K562 (cell line): ENCODE measurements at regions not wholly inside any gene's neighbourhood (a gene's known extent, or its start where the extent isn't known, plus 50 kb on each side); places are given as distances from the start of the nearest gene placed in this dataset.

Experiments
- CBX1 ChIP-seq: sonication (generic); IDR thresholded peaks from 2 replicates; pipeline ENCODE4 v1.6.1; 2016; ENCODE audit warnings: antibody characterized with exemption, low read depth, mild to moderate bottlenecking
- CREM ChIP-seq: IDR thresholded peaks from 2 replicates; pipeline ENCODE4 v1.6.1; 2014; ENCODE audit warnings: antibody characterized with exemption, low read depth
- DMBX1 ChIP-seq: fragments of 250-450 bp; sonication (Bioruptor Pico); IDR thresholded peaks from 2 replicates; pipeline ENCODE4 v1.8.0; 2022; ENCODE audit warnings: inconsistent platforms, mild to moderate bottlenecking, moderate library complexity, borderline replicate concordance
- HDAC8 ChIP-seq: fragments of 450-650 bp; IDR thresholded peaks from 2 replicates; pipeline ENCODE4 v1.6.1; 2016; ENCODE audit warnings: mild to moderate bottlenecking, missing genetic modification characterization, moderate library complexity, missing compliant biosample characterization
- NR2C2 ChIP-seq, 2 experiments: fragments of 200-800 bp in 1 of 2; sonication (Bioruptor generic) in 1 of 2; sonication (generic) in 1 of 2; formaldehyde crosslinking in 1 of 2; IDR thresholded peaks; 2 replicates each; pipeline versions ENCODE4 v1.6.1 to v1.8.0; 2016 to 2022; ENCODE audit warnings: mild to moderate bottlenecking in 1 of 2, missing compliant biosample characterization in 1 of 2, missing genetic modification characterization in 1 of 2, missing genetic modification reagents in 1 of 2
- PHTF2 ChIP-seq: fragments of 250-450 bp; sonication (Bioruptor Pico); IDR thresholded peaks from 2 replicates; pipeline ENCODE4 v1.5.0; 2021; ENCODE audit warnings: mild to moderate bottlenecking
- ZNF316 ChIP-seq: fragments of 450-650 bp; IDR thresholded peaks from 2 replicates; pipeline ENCODE4 v1.6.1; 2016
- ZNF444 ChIP-seq: fragments of 250-450 bp; sonication (Bioruptor Pico); IDR thresholded peaks from 2 replicates; pipeline ENCODE4 v1.4.0; 2020; ENCODE audit warnings: mild to moderate bottlenecking, moderate library complexity
- ZNF561 ChIP-seq: fragments of 450-650 bp; formaldehyde crosslinking; conservative IDR thresholded peaks from 2 replicates; pipeline ENCODE4 v1.4.0; 2020; ENCODE audit warnings: mild to moderate bottlenecking, moderate library complexity
- ZNF77 ChIP-seq: fragments of 250-450 bp; sonication (Bioruptor Pico); IDR thresholded peaks from 2 replicates; pipeline ENCODE4 v1.5.0; 2020
- ZNF778 ChIP-seq: fragments of 450-650 bp; formaldehyde crosslinking; IDR thresholded peaks from 2 replicates; pipeline ENCODE4 v1.4.0; 2020; ENCODE audit warnings: mild to moderate bottlenecking, moderate library complexity
- TF ChIP-seq, protein P1 (sequence below), 2 experiments: IDR thresholded peaks; 2 replicates each; pipeline ENCODE4 v1.6.1; 2012; ENCODE audit warnings: improper control_type of control experiment in 2 of 2, low read depth in 2 of 2, low read length in 2 of 2, borderline replicate concordance in 1 of 2
- TF ChIP-seq, protein P2 (sequence below): IDR thresholded peaks from 3 replicates; pipeline ENCODE4 v1.6.1; 2011; ENCODE audit warnings: borderline replicate concordance, mild to moderate bottlenecking, moderate library complexity; ENCODE audit not compliant: insufficient read length; ENCODE audit errors: extremely low read depth
- TF ChIP-seq, protein P3 (sequence below): fragments of 450-650 bp; IDR thresholded peaks from 2 replicates; pipeline ENCODE4 v1.6.1; 2016
- TF ChIP-seq, protein P4 (sequence below): fragments of 250-450 bp; sonication (Bioruptor Pico); IDR thresholded peaks from 2 replicates; pipeline ENCODE4 v1.9.0; 2021; ENCODE audit warnings: mild to moderate bottlenecking
- TF ChIP-seq, protein P5 (sequence below): sonication (generic); formaldehyde crosslinking; IDR thresholded peaks from 2 replicates; pipeline ENCODE4 v1.8.0; 2022; ENCODE audit warnings: mild to moderate bottlenecking, missing genetic modification reagents
- TF ChIP-seq, protein P6 (sequence below): fragments of 450-650 bp; conservative IDR thresholded peaks from 2 replicates; pipeline ENCODE4 v1.6.1; 2016; ENCODE audit warnings: missing genetic modification characterization, low read depth, mild to moderate bottlenecking, missing compliant biosample characterization, moderate library complexity
- TF ChIP-seq, protein P7 (sequence below): IDR thresholded peaks from 2 replicates; pipeline ENCODE4 v1.6.1; 2011; ENCODE audit not compliant: insufficient read length; ENCODE audit errors: extremely low read depth

DNA sequence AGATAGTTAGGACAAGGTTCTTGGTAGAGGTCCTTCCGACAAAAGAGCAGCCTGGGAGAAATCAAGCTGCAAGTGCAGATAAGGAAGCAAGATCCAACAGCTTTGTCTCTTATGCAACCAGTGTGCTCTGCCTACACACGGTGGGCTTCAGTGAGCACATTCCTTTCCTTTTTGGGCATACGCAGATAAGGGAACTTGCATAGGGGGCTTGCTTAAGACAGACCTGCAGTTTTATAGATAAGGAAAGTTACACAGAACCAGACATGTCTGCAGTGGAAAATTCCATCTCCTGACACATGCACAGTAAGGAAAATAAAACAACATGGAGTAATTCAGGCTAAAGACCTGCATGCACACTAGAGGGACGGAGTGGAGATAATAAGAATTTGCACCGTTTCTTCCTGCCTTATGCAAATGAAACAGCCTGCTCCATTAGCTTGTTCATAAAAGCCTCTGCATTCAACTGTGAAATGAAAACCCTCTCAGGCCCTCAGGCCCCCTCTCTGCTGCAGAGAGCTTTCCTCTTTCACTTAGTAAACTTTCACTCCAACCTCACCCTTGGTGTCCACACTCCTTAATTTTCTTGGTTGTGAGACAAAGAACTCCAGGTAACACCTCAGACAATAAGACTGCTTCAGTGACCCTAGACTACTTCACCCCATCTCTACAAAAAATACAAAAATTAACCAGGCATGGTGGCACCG, 97.5 kb upstream of the MYLIP start (continued):
- TF ChIP-seq DMBX1 (CRISPR knock-in tag) (peak; percentile 99), ZNF444 (CRISPR knock-in tag) (peak; percentile 86; the same call in 1 of the 2 replicates), HDAC8 (tag) (peak; percentile 94), PHTF2 (no peak), CBX1 (peak; percentile 71; the same call in 1 of the 2 replicates), ZNF77 (CRISPR knock-in tag) (no peak; the same call in 1 of the 2 replicates), CREM (peak; percentile 91), ZNF316 (peak; percentile 20; the same call in 1 of the 2 replicates), ZNF778 (CRISPR knock-in tag) (no peak), ZNF561 (0 out of 2 replicates have a peak, but pooled peaks have one; percentile 73), NR2C2 (CRISPR knock-in tag; IDR thresholded peaks at IDR 0.05) (no peak), NR2C2 (tag; IDR thresholded peaks at IDR 0.05) (peak; percentile 47; the same call in 1 of the 2 replicates)
- TF ChIP-seq, protein P1, sequence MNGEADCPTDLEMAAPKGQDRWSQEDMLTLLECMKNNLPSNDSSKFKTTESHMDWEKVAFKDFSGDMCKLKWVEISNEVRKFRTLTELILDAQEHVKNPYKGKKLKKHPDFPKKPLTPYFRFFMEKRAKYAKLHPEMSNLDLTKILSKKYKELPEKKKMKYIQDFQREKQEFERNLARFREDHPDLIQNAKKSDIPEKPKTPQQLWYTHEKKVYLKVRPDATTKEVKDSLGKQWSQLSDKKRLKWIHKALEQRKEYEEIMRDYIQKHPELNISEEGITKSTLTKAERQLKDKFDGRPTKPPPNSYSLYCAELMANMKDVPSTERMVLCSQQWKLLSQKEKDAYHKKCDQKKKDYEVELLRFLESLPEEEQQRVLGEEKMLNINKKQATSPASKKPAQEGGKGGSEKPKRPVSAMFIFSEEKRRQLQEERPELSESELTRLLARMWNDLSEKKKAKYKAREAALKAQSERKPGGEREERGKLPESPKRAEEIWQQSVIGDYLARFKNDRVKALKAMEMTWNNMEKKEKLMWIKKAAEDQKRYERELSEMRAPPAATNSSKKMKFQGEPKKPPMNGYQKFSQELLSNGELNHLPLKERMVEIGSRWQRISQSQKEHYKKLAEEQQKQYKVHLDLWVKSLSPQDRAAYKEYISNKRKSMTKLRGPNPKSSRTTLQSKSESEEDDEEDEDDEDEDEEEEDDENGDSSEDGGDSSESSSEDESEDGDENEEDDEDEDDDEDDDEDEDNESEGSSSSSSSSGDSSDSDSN (IDR thresholded peaks at IDR 0.05; ENCODE audit: borderline replicate concordance in 1 of 2, low read depth in 2 of 2, low read length in 2 of 2) = no peak
- TF ChIP-seq, protein P2, sequence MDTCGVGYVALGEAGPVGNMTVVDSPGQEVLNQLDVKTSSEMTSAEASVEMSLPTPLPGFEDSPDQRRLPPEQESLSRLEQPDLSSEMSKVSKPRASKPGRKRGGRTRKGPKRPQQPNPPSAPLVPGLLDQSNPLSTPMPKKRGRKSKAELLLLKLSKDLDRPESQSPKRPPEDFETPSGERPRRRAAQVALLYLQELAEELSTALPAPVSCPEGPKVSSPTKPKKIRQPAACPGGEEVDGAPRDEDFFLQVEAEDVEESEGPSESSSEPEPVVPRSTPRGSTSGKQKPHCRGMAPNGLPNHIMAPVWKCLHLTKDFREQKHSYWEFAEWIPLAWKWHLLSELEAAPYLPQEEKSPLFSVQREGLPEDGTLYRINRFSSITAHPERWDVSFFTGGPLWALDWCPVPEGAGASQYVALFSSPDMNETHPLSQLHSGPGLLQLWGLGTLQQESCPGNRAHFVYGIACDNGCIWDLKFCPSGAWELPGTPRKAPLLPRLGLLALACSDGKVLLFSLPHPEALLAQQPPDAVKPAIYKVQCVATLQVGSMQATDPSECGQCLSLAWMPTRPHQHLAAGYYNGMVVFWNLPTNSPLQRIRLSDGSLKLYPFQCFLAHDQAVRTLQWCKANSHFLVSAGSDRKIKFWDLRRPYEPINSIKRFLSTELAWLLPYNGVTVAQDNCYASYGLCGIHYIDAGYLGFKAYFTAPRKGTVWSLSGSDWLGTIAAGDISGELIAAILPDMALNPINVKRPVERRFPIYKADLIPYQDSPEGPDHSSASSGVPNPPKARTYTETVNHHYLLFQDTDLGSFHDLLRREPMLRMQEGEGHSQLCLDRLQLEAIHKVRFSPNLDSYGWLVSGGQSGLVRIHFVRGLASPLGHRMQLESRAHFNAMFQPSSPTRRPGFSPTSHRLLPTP = no peak
- TF ChIP-seq, protein P3, sequence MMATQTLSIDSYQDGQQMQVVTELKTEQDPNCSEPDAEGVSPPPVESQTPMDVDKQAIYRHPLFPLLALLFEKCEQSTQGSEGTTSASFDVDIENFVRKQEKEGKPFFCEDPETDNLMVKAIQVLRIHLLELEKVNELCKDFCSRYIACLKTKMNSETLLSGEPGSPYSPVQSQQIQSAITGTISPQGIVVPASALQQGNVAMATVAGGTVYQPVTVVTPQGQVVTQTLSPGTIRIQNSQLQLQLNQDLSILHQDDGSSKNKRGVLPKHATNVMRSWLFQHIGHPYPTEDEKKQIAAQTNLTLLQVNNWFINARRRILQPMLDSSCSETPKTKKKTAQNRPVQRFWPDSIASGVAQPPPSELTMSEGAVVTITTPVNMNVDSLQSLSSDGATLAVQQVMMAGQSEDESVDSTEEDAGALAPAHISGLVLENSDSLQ = peak; percentile 49; the same call in 1 of the 2 replicates
- TF ChIP-seq, protein P4, sequence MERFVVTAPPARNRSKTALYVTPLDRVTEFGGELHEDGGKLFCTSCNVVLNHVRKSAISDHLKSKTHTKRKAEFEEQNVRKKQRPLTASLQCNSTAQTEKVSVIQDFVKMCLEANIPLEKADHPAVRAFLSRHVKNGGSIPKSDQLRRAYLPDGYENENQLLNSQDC (CRISPR knock-in tag) = no peak; the same call in 1 of the 2 replicates
- TF ChIP-seq, protein P5, sequence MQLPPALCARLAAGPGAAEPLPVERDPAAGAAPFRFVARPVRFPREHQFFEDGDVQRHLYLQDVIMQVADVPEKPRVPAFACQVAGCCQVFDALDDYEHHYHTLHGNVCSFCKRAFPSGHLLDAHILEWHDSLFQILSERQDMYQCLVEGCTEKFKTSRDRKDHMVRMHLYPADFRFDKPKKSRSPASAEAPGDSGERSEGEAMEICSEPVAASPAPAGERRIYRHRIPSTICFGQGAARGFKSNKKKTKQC (CRISPR knock-in tag) = peak; percentile 40; the same call in 1 of the 2 replicates
- TF ChIP-seq, protein P6, sequence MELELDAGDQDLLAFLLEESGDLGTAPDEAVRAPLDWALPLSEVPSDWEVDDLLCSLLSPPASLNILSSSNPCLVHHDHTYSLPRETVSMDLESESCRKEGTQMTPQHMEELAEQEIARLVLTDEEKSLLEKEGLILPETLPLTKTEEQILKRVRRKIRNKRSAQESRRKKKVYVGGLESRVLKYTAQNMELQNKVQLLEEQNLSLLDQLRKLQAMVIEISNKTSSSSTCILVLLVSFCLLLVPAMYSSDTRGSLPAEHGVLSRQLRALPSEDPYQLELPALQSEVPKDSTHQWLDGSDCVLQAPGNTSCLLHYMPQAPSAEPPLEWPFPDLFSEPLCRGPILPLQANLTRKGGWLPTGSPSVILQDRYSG (tag) = peak; percentile 99
- TF ChIP-seq, protein P7, sequence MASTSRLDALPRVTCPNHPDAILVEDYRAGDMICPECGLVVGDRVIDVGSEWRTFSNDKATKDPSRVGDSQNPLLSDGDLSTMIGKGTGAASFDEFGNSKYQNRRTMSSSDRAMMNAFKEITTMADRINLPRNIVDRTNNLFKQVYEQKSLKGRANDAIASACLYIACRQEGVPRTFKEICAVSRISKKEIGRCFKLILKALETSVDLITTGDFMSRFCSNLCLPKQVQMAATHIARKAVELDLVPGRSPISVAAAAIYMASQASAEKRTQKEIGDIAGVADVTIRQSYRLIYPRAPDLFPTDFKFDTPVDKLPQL = no peak
